ENCODE measurements at regions not wholly inside any gene's neighbourhood (a gene's known extent, or its start where the extent isn't known, plus 50 kb on each side); places are given as distances from the start of the nearest gene placed in this dataset.

- dilution Hi-C loops (cut with HindIII; ENCODE audit: low sequenced_read_pairs, unreplicated experiment), result no loop called here
- no peak overlapping the region for H2AFZ ChIP-seq (replicated peaks; ENCODE audit: low read length, poor library complexity)
- H4K91ac ChIP-seq (ENCODE audit: insufficient read depth, low read depth, low read length), result no peak overlapping the region
- no peak overlapping the region for H2BK5ac ChIP-seq (ENCODE audit: low read depth, low read length, poor library complexity, severe bottlenecking)
- no peaks in the 10 kb centered on the region for H4K20me1 ChIP-seq (ENCODE audit: insufficient read depth, low read length)
- H4K5ac ChIP-seq (ENCODE audit: low read depth, low read length), result no peak overlapping the region
- H3K14ac ChIP-seq (replicated peaks; ENCODE audit: low read depth, low read length), result no peak overlapping the region
- CTCF ChIA-PET, result no interaction called here
- WGBS, 2 experiments (ENCODE audit: extremely low coverage in 2 of 2, insufficient read length in 1 of 2), result 20% methylated on average over 1 of the region's 2 CpGs; no CpG with 5 or more reads in 1 of the 2 experiments
- H3K18ac ChIP-seq (ENCODE audit: low read depth, low read length), result no peak overlapping the region
- H3K79me1 ChIP-seq (ENCODE audit: low read depth in 1 of 2, low read length in 2 of 2), result no peaks in the 10 kb centered on the region
- H3K27ac ChIP-seq (ENCODE audit: insufficient read depth, low read length), result no peak overlapping the region
- DNase-seq, result no peak
- H3K36me3 ChIP-seq (ENCODE audit: control insufficient read depth, insufficient read depth, low read length), result no peaks in the 10 kb centered on the region
- no peaks in the 10 kb centered on the region for H3K27me3 ChIP-seq (ENCODE audit: control insufficient read depth, insufficient read depth, low read length)
- H3K56ac ChIP-seq (ENCODE audit: extremely low read depth, insufficient read depth, low read length), result no peak overlapping the region
- H2BK120ac ChIP-seq (ENCODE audit: low read depth, low read length), result no peak overlapping the region
- no peak overlapping the region for H3K4me3 ChIP-seq (ENCODE audit: insufficient read depth, low read depth, low read length)
- in situ Hi-C loops (cut with MboI; ENCODE audit: low sequenced_read_pairs), result no loop called here
- POLR2A ChIA-PET (ENCODE audit: unreplicated experiment), result no interaction called here
- ATAC-seq (ENCODE audit: low read depth), result no peak
- no peak overlapping the region for H2AK5ac ChIP-seq (ENCODE audit: low read depth, low read length)
- H3K4ac ChIP-seq (ENCODE audit: low read depth, low read length), result no peak overlapping the region
- no peaks in the 10 kb centered on the region for H3K4me1 ChIP-seq (ENCODE audit: control insufficient read depth, insufficient read depth, low read length)
- no peak overlapping the region for H4K8ac ChIP-seq (ENCODE audit: low read depth in 2 of 2, low read length in 2 of 2)
- H2BK15ac ChIP-seq (ENCODE audit: low read depth, low read length), result no peak overlapping the region
- H3K9ac ChIP-seq (ENCODE audit: low read depth, low read length), result no peak overlapping the region
- TF ChIP-seq NFE2L2 (IDR thresholded peaks at IDR 0.05; ENCODE audit: low read depth, low read length) (no peak), CEBPB (IDR thresholded peaks at IDR 0.05; ENCODE audit: low read depth, low read length) (no peak), FOS (IDR thresholded peaks at IDR 0.05; ENCODE audit: low read depth, low read length) (no peak), POLR2A (IDR thresholded peaks at IDR 0.05; ENCODE audit: low read depth, low read length) (no peak), RFX5 (IDR thresholded peaks at IDR 0.05; ENCODE audit: low read depth, low read length) (no peak), BHLHE40 (IDR thresholded peaks at IDR 0.05; ENCODE audit: low read depth, low read length) (no peak), ELK1 (IDR thresholded peaks at IDR 0.05; ENCODE audit: borderline replicate concordance, low read depth, low read length) (no peak), MAFK (IDR thresholded peaks at IDR 0.05; ENCODE audit: low read depth, low read length) (no peak), MAZ (IDR thresholded peaks at IDR 0.05; ENCODE audit: borderline replicate concordance, low read depth, low read length) (no peak), RAD21 (IDR thresholded peaks at IDR 0.05; ENCODE audit: low read length) (no peak), MXI1 (IDR thresholded peaks at IDR 0.05; ENCODE audit: borderline replicate concordance, low read depth, low read length) (no peak), CHD1 (IDR thresholded peaks at IDR 0.05; ENCODE audit: low read depth, low read length) (no peak), RCOR1 (IDR thresholded peaks at IDR 0.05; ENCODE audit: insufficient replicate concordance, low read length) (no peak), SMC3 (IDR thresholded peaks at IDR 0.05; ENCODE audit: low read depth, low read length) (no peak)
- TF ChIP-seq, protein P1, sequence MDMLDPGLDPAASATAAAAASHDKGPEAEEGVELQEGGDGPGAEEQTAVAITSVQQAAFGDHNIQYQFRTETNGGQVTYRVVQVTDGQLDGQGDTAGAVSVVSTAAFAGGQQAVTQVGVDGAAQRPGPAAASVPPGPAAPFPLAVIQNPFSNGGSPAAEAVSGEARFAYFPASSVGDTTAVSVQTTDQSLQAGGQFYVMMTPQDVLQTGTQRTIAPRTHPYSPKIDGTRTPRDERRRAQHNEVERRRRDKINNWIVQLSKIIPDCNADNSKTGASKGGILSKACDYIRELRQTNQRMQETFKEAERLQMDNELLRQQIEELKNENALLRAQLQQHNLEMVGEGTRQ (IDR thresholded peaks at IDR 0.05; ENCODE audit: low read depth, low read length), result no peak
- TF ChIP-seq, protein P2, sequence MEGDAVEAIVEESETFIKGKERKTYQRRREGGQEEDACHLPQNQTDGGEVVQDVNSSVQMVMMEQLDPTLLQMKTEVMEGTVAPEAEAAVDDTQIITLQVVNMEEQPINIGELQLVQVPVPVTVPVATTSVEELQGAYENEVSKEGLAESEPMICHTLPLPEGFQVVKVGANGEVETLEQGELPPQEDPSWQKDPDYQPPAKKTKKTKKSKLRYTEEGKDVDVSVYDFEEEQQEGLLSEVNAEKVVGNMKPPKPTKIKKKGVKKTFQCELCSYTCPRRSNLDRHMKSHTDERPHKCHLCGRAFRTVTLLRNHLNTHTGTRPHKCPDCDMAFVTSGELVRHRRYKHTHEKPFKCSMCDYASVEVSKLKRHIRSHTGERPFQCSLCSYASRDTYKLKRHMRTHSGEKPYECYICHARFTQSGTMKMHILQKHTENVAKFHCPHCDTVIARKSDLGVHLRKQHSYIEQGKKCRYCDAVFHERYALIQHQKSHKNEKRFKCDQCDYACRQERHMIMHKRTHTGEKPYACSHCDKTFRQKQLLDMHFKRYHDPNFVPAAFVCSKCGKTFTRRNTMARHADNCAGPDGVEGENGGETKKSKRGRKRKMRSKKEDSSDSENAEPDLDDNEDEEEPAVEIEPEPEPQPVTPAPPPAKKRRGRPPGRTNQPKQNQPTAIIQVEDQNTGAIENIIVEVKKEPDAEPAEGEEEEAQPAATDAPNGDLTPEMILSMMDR (conservative IDR thresholded peaks at IDR 0.05; ENCODE audit: low read depth, low read length), result no peak
- no peak overlapping the region for H3K23ac ChIP-seq (ENCODE audit: low read depth, low read length)
- intact Hi-C loops (cut with micrococcal nuclease), result no loop called here
- H2BK20ac ChIP-seq (ENCODE audit: low read depth, low read length), result no peak overlapping the region
- no peak overlapping the region for H3K4me2 ChIP-seq (ENCODE audit: low read depth, low read length)
- H3K9me1 ChIP-seq (ENCODE audit: insufficient read depth, low read length), result no peaks in the 10 kb centered on the region
- H2AK9ac ChIP-seq (replicated peaks; ENCODE audit: low read depth, low read length, poor library complexity), result no peak overlapping the region
- no TSS peak for BruUV-seq (replicated peaks)
- H3K9me3 ChIP-seq (ENCODE audit: control insufficient read depth, insufficient read depth, low read length), result peaks cover 16% of the 10 kb centered on the region
These were observed 1547.9 kb upstream of the SPRY2 start for GRCh38 chr13:81888855-81889254.

Data from IMR-90 (cell line).